GM18867 (cell line): ENCODE measurements at regions not wholly inside any gene's neighbourhood (a gene's known extent, or its start where the extent isn't known, plus 50 kb on each side); places are given as distances from the start of the nearest gene placed in this dataset.

Experiments
- ATAC-seq: cut with Tn5 transposase; IDR thresholded peaks from one replicate; pipeline ENCODE4 v1.9.1; 2021; ENCODE audit warnings: mild to moderate bottlenecking, moderate library complexity; ENCODE audit not compliant: unreplicated experiment

- ATAC-seq, result no peak
Measured at GRCh38 chr12:24480766-24481449, 468.0 kb downstream of the BCAT1 start.

GRCh38 chr12:24479131-24479530, 469.8 kb downstream of the BCAT1 start:
- ATAC-seq, result no peak

GRCh38 chr12:24478254-24478653, 470.6 kb downstream of the BCAT1 start:
- ATAC-seq, result no peak

- no peak for ATAC-seq
Measured at GRCh38 chr12:24476310-24476709, 472.6 kb downstream of the BCAT1 start.

- no peak for ATAC-seq
Measured at GRCh38 chr12:24475337-24475736, 473.6 kb downstream of the BCAT1 start.

- no peak for ATAC-seq
Measured at GRCh38 chr12:24473097-24473496, 475.8 kb downstream of the BCAT1 start.

GRCh38 chr12:24470050-24470449, 478.9 kb downstream of the BCAT1 start:
- no peak for ATAC-seq

- no peak for ATAC-seq
Measured at GRCh38 chr12:24469089-24469488, 479.8 kb downstream of the BCAT1 start.

- no peak for ATAC-seq
Measured at GRCh38 chr12:24467226-24467625, 481.7 kb downstream of the BCAT1 start.

- ATAC-seq, result no peak
Measured at GRCh38 chr12:24463375-24463774, 485.5 kb downstream of the BCAT1 start.

GRCh38 chr12:24462946-24463345, 486.0 kb downstream of the BCAT1 start:
- ATAC-seq, result no peak

GRCh38 chr12:24460506-24460905, 488.4 kb downstream of the BCAT1 start:
- ATAC-seq, result no peak

GRCh38 chr12:24460099-24460498, 488.8 kb downstream of the BCAT1 start:
- ATAC-seq, result no peak

- no peak for ATAC-seq
Measured at GRCh38 chr12:24455811-24456210, 493.1 kb downstream of the BCAT1 start.

- ATAC-seq, result no peak
Measured at GRCh38 chr12:24447678-24448077, 498.2 kb upstream of the SOX5 start.

GRCh38 chr12:24446287-24446686, 496.8 kb upstream of the SOX5 start:
- no peak for ATAC-seq

- ATAC-seq, result no peak
Measured at GRCh38 chr12:24444634-24445033, 495.2 kb upstream of the SOX5 start.

- ATAC-seq, result no peak
Measured at GRCh38 chr12:24441458-24441857, 492.0 kb upstream of the SOX5 start.

GRCh38 chr12:24436667-24437066, 487.2 kb upstream of the SOX5 start:
- ATAC-seq, result no peak

- ATAC-seq, result no peak
Measured at GRCh38 chr12:24431872-24432271, 482.4 kb upstream of the SOX5 start.

- ATAC-seq, result no peak
Measured at GRCh38 chr12:24427776-24428175, 478.3 kb upstream of the SOX5 start.

GRCh38 chr12:24425601-24425970, 476.1 kb upstream of the SOX5 start:
- ATAC-seq, result no peak

GRCh38 chr12:24424889-24425600, 475.6 kb upstream of the SOX5 start:
- ATAC-seq, result no peak
